ENCODE measurements at regions not wholly inside any gene's neighbourhood (a gene's known extent, or its start where the extent isn't known, plus 50 kb on each side); places are given as distances from the start of the nearest gene placed in this dataset.

DNA sequence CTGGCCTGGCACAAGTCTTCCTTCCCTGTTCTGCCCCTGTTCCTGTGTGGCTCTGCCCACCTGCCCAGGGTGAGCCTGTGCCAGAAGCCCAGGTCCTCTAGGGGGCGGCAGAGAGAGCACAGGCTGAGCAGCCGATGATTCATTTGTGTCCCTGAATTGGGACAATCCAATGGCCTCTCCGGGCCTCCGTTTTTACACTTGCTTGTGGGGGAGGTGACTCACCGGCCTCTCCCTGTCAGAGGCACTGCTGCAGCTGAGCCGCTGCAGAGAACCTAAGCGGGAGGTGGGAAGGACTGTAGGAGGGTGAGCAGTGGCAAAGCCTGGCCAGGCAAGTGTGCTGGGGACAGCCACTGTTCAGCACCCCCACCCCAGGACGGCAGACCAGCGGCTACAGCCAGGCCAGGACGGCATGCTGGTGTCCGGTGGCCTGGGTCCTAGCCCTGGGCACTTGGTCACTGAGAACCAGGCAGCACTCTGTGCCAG is 65.2 kb upstream of the LMO1 start (continued):
- TF ChIP-seq ZNF770 (CRISPR knock-in tag; IDR thresholded peaks at IDR 0.05) (peak; percentile 73), ZNF234 (CRISPR knock-in tag; conservative IDR thresholded peaks at IDR 0.05) (no peak), ZNF446 (CRISPR knock-in tag; IDR thresholded peaks at IDR 0.05) (no peak), ZNF383 (CRISPR knock-in tag; IDR thresholded peaks at IDR 0.05; ENCODE audit: borderline replicate concordance) (no peak), SYNCRIP (IDR thresholded peaks at IDR 0.05; ENCODE audit: insufficient read depth, low read depth, low read length) (no peak), SMARCE1 (IDR thresholded peaks at IDR 0.05; ENCODE audit: borderline replicate concordance) (no peak), TARDBP (CRISPR knock-in tag; IDR thresholded peaks at IDR 0.05) (no peak), RXRB (CRISPR knock-in tag; IDR thresholded peaks at IDR 0.05; ENCODE audit: borderline replicate concordance) (0 out of 2 replicates have a peak, but pooled peaks have one; percentile 17), CAMTA2 (CRISPR knock-in tag; IDR thresholded peaks at IDR 0.05; ENCODE audit: borderline replicate concordance) (no peak), ZNF788 (CRISPR knock-in tag; IDR thresholded peaks at IDR 0.05; ENCODE audit: borderline replicate concordance) (no peak), ZSCAN25 (CRISPR knock-in tag; IDR thresholded peaks at IDR 0.05) (0 out of 2 replicates have a peak, but pooled peaks have one; percentile 40), ZNF607 (CRISPR knock-in tag; IDR thresholded peaks at IDR 0.05; ENCODE audit: borderline replicate concordance) (no peak), PRDM10 (CRISPR knock-in tag; IDR thresholded peaks at IDR 0.05; ENCODE audit: low read depth) (peak; percentile 70; the same call in 1 of the 2 replicates), REPIN1 (CRISPR knock-in tag; IDR thresholded peaks at IDR 0.05; ENCODE audit: borderline replicate concordance, low read depth) (0 out of 2 replicates have a peak, but pooled peaks have one; percentile 26), ZNF317 (CRISPR knock-in tag; IDR thresholded peaks at IDR 0.05) (peak; percentile 84)
- TF ChIP-seq, protein P1, sequence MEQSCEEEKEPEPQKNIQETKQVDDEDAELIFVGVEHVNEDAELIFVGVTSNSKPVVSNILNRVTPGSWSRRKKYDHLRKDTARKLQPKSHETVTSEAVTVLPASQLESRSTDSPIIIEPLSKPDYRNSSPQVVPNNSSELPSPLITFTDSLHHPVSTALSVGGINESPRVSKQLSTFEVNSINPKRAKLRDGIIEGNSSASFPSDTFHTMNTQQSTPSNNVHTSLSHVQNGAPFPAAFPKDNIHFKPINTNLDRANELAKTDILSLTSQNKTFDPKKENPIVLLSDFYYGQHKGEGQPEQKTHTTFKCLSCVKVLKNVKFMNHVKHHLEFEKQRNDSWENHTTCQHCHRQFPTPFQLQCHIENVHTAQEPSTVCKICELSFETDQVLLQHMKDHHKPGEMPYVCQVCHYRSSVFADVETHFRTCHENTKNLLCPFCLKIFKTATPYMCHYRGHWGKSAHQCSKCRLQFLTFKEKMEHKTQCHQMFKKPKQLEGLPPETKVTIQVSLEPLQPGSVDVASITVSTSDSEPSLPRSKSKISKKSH (CRISPR knock-in tag; IDR thresholded peaks at IDR 0.05; ENCODE audit: borderline replicate concordance): no peak
- TF ChIP-seq, protein P2, sequence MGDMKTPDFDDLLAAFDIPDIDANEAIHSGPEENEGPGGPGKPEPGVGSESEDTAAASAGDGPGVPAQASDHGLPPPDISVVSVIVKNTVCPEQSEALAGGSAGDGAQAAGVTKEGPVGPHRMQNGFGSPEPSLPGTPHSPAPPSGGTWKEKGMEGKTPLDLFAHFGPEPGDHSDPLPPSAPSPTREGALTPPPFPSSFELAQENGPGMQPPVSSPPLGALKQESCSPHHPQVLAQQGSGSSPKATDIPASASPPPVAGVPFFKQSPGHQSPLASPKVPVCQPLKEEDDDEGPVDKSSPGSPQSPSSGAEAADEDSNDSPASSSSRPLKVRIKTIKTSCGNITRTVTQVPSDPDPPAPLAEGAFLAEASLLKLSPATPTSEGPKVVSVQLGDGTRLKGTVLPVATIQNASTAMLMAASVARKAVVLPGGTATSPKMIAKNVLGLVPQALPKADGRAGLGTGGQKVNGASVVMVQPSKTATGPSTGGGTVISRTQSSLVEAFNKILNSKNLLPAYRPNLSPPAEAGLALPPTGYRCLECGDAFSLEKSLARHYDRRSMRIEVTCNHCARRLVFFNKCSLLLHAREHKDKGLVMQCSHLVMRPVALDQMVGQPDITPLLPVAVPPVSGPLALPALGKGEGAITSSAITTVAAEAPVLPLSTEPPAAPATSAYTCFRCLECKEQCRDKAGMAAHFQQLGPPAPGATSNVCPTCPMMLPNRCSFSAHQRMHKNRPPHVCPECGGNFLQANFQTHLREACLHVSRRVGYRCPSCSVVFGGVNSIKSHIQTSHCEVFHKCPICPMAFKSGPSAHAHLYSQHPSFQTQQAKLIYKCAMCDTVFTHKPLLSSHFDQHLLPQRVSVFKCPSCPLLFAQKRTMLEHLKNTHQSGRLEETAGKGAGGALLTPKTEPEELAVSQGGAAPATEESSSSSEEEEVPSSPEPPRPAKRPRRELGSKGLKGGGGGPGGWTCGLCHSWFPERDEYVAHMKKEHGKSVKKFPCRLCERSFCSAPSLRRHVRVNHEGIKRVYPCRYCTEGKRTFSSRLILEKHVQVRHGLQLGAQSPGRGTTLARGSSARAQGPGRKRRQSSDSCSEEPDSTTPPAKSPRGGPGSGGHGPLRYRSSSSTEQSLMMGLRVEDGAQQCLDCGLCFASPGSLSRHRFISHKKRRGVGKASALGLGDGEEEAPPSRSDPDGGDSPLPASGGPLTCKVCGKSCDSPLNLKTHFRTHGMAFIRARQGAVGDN (CRISPR knock-in tag; IDR thresholded peaks at IDR 0.05): peak; percentile 48

Measured in HepG2 (cell line).